HUDEP-2 (cell line): ENCODE measurements at regions not wholly inside any gene's neighbourhood (a gene's known extent, or its start where the extent isn't known, plus 50 kb on each side); places are given as distances from the start of the nearest gene placed in this dataset.
"Not testable (repeated sequence)": the region's sequence is repeated elsewhere in the genome, so short reads cannot be mapped to it uniquely, and the experiment has no call there.

ENCODE experiments used
- DNase-seq, 76 experiments: peaks; one replicate each; lab custom pipeline; 2025; ENCODE audit not compliant: unreplicated experiment in 76 of 76; lab: John Stamatoyannopoulos, UW

DNA sequence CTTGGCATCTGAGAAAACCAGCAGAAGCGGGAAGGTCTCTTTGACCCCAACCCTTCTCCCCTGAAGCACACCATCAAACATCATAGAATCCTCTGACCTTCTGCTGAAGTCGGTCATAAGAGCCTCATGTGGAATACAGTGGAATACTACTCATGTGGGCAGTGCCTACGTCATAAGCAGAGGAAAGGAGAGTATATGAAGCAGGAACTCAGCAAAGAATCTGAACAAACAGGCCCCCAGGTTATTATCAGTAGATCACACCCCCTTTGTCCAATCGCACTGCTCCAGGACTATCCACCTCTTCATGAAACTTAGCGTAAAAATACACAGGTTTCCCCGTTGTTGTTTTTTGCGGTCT is 394.1 kb upstream of the PROK2 start:
- DNase-seq: no peak

DNA sequence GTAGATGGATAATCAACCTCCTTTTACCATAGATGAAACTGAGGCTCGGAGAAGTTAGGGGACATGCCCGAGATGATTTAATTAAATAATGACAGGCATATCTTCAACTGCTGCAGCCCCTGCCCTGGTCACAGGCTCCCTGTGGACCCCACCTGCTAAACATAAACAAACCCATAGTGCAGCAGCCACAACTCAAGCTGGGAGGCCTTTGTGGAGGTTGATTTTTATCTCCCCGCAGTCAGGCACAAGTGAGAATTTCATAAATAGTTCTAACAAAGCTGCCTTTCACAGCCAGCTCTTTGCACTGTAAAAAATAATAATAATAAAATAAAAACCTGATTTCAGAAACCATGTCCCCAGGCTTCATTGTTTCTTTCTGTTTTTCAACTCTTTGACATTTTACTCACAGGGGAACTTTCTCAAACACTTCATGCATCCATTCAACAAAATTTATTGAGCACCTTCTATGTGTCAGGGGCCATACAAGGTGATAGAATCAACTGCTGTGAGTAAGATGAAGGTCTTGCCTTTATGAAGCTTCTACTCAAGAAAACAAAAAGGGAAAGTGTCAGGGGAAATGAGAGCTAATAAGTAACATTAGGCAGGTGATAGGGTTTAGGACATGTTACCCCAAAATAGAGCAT is 393.6 kb upstream of the PROK2 start:
- DNase-seq: no peak

DNA sequence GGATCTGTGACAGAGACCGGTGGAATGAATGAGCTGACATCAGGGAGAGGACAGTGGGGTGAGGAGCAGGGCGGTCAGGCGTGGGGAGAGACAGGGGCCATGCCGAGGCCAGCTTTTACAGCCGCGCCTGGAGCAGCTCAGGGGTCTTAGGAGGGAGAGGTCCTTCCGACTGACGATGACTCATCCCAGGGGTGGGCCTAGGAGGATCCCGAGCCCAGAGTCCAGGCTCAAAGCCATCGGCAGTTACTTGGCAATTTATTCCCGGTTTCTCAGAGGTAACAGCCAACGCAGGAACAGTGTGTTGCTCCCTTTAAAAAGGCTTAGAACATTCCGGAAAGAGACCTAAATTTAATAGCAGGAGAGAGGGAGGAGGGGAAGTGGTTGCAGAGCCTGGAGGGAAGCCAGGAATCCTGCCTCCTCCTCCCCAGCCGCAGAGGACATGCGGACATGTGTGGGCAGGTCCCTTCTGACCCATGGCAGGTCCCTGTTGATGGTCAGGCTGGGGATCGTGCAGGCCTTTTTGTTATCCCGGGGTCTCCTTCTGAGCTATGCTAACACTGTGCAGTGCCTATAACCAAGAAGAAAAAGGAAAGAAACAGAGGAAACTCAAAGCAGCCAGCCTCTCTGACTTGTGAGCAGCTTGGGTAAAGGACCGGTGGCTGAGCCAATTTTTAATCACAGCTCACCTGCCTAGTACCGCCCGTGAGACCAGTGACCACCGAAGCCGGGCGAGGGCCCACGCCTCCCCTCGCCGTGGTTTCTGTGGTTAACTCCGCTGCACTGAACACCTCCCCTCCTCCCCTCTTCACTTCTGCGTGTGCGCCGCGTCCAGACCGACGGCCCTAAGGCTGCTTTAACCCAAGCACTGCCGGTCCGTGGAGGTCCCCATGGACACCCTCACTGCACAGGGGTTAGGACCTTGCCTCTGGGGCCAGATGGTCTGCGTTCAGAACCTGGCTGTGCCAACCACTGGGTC is 392.4 kb upstream of the PROK2 start:
- DNase-seq: peak in 11 of 76 experiments; percentile 3 to 45 (median 15)

DNA sequence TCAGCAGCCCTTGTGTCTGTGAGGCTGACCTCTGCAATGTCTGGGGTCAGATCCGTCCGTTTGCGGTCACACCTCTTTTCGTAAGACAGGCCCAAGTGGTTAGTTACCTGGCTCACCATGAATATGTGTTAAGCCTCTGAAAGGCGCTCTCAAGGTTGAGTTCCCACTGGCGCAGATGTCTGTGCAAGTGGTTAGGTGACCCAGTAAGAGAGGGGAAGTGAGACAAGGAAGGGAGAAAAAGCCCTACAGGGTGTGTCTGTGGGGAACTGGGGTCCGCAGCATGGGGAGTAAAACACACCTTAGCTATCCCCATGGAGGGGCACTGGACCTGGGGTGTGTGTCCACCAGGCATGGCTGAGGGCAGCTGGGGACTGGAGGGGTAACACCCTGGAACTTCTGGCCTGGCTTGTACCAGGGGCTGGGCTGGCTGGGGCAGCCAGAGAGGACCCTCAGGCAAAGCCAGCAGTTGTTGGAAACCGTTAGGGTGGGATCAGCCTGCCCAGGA is 391.6 kb upstream of the PROK2 start:
- DNase-seq: no peak

DNA sequence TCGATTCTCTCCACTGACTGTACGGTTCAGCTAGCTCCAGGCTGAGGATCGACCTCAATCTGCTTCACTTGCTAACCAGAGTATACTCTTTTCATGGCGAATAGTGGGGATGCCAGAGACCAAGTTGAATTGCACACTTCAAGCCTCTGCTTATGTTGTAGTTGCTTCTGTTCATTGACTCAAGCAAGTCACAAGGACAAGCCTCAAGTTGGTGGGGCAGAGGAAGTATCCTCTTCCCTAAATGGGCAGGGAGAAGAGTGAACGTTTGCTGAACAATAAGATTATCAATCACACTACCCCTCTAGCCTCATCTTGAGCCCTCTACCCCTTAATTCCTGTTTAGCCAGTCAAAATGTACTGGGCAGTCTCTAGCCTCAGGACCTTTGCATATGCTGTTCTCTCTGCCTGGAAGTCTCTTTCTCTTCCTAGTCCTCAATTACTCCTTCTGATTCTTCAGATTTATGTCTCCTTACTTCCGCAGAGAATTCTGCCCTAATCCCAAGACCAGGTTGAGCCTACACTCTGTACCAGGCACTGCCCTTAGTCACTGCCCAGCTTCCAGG is 390.4 kb upstream of the PROK2 start:
- DNase-seq: no peak

DNA sequence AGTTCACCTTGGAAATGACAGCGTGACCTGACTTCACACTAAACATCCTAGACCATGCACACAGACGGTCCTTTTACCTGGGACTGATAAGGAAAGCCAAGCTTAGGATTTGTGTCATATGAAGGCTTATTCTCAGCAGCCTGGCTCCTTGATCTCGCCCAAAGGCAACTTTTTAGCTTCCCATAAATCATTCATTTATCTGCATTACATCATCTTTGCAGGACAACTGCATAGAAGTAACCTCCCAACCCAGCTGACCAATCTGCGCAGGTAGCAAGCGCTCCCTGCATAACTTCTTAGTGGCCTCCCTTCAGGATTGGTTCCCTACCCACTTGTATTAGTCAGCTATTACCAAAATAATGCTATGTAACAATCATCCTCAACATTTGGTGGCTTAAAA is 389.9 kb upstream of the PROK2 start:
- DNase-seq: no peak

DNA sequence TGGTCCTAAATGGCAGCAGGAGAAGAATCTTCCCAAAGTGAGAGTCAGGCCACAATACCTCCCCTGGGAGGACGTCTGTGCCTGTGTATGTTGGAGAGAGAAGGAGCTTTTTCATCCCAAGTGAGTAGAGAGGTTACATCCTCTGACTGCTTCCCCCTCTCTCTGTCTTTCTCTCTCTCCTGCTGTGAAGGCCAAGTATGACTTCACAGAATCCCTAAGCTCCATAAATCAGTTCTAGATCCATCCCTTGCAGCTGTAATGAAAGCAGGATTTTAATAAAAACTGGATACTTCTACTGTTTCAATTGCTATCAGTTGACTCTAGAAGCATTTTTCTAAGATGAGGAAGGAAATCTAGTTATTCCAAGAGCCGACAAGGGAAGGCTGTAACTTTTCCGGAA is 389.1 kb upstream of the PROK2 start:
- no peak for DNase-seq

DNA sequence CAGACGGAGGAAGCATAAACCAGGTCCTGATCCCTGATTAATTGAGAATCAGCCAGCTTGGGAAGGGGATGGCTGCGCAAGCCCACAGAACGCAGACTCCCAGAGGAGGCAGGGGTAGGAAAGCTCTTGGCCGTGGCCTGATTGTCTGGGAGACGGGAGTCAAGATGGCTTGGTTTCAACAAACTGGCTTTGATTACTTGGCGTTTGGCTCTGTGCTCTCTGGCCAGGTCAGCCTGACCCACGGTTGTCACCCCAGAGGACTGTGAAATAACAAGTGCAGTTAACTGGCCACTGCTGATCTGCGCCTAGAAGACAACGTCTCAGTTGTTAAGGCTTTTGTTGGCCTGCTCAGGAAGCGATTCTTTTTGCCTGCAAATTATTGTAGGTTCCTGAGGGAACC is 387.0 kb upstream of the PROK2 start:
- DNase-seq: no peak

DNA sequence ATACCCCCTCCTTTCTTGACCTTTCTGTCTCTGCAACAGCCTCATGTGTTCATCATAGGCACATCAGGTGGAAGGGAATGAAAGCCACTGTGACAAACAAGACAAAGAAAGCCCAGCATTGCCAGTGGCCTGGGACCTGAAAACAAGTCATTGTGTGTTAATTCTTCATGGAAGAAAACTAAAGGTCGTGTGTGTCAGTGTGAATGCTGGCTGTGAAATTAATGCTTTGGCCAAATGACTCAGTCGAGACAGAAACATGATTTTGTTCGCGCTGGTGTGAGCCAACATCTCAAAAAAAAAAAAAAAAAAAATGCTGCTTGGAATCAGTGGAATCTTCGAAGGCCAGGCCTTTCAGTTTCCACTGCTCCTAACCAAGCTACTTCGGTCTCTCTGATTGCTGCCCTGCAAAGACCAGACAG is 386.5 kb upstream of the PROK2 start:
- DNase-seq: no peak

DNA sequence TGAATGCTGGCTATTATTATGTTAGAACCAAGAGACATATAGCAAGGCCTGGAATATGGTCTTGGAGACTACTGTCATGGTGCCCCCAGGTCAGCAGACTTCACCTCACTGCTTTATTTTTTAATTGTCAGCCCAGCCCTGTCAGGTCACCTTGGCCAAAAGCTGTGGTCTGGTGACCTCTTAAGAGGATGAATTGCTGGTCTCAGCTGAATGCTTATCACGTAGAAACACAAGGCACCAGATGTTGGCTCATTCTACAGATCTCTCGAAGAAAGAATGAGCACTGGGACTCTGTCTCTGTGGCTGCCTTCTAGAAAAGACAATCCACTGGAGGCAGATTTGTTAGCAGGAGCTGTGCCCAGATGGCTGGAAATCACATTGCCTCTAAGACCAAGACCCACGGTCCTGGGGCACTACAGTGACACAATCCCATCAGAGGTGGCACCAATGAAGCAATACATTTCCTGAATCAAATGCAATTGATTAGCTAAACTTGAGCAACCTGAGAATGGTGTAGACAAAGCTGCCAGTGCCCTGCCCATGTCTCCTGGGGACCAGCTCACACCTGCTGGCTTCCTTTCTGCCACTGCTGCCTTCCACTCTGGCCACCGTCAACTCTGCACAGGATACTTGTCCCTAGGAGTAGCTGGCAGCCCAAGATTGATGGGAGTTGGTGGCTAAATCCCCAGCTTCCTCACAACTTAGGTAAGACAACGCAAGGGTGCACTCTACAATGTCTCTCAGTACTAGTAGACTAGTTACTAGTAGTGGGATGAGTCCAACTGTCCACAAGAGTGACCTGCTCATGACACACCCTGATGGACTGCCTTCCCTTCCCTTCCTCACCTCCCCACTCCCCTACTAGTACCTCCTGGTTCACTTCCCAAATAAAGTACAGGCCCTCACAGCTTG is 384.9 kb upstream of the PROK2 start:
- DNase-seq: peak in 68 of 76 experiments; percentile 11 to 82 (median 44)

DNA sequence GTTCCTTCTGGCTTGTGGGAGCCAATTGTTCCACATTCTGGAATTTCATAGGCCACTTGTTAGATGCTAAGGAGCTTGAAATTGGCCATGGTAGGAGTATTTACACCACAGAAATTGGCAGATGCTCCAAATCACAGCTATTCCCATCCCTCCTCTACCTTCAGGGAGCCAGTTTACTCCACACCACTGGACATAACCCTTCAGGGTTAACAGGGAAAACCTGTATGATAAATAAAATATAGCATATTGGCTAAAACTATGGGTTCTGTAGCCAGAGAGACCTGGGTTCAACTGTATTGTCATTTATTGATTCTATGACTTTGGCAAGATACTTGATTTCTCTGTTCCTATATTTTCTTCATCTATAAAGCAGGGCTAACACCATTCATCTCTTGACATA is 384.2 kb upstream of the PROK2 start:
- DNase-seq: no peak

DNA sequence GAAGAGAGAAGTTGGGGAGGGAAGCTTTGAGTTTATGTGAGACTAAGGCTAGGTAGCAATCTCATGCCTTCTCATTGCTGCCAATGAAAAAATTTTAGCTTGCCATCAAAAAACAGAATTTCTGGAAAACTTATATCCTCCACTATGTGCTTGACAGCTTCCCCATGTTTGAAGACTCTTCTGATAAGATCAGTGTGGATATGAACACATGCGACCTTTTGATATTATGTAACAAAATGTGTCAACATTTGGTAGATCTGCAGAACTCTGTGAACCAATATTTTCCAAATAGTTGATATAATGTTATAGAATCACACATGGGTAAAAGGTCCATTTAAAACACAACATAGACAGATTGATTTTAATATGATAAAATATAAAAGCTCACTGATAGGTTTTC is 380.9 kb upstream of the PROK2 start:
- DNase-seq: no peak

DNA sequence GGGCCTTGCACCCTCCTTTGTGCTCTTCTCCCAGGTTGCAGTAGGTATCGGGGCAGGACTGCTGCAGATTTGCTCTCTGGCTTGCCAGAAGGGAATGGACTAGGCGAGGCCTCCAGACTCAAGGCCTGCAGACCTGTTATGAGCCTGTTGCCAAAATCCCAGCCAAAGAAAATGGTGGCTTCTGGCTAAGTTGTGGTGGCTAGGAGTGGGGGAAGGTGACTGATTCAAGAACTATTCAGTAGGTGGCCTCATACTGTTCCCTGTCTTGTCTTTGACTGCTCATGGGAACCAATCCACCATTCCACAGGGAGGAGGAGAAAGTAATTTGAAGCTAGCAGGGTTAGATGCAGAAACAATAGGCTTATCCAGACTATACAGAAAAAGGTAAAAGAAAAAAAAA is 380.4 kb upstream of the PROK2 start:
- no peak for DNase-seq

DNA sequence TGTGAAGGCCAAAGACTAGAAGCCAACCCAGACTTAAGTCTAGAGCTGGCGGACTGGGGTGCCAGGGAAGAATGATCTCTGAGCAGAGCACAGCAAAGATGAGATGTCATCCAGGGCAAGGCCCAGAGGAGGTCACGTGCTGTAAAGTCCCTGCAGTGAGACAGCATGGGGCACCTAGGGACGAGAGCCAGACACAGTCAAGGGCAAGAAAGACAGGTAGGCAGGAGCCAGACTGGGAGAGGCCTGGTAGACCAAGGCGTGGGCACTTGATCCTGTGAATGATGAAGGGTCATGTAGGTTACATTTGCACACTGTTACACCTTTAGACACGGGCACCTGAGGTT is 379.7 kb upstream of the PROK2 start:
- no peak for DNase-seq

DNA sequence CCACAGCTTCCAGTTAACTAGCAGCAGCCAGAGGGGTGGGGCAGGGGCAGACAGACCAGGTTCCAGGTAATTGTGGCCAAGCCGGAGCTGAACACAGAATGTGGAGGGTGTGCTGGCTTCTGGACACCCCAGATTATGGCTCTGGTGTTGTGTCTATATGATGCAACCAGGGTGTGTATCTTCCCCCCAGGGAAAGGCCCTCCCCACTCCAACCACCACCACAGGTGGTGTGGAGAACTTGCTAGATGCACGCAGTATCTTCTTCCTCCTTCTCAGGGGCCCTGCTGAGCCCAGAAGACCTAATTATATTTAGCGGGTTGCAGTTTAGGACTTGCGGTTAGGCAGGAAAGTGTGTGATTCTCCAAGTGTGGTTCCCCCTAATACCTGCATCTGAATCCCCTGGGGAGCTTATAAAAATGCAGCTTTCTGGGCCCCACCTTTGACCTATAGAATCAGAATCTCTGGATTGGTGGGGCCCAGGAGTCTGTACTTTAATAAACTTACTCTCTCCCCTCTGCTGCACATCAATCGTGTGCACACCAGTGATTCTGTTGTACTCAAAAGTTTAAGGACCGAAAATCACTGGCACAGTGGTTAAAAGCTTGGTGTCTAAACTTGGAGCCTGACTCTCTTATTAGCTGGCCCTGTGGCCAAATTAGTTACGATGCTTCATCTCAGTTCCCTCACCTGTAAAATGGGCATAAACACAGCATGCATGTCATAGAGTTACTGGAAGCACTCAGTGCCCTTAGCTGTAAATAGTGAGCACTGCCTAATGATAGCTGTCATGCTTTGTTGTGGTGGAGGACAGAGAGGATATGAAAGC is 379.1 kb upstream of the PROK2 start:
- peak in 4 of 76 experiments; percentile 17 to 35 (median 26) for DNase-seq

DNA sequence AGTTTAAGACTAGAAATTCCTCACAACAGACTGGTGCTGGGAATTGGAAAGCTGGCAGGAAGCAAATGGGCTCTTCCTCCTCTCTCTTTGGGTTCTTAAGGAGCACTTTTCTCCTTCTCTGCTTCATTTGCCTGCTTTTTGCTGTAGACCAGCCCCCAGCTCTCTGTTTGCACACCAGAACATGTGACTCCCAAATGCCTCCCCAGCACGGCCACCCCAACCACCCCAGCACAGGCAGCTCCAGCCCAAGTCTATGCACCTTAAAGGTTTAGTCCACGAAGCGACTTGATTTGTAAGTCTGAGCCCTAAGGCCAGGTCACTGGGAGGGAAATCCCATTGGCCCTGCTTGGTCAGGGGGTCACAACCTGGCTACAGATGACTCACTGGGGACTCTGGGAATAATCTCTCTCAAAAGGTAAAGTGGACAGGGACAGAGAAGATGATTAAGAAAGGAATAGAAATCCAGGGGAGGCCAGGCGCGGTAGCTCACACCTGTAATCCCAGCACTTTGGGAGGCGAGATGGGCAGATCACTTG is 377.8 kb upstream of the PROK2 start:
- DNase-seq: no peak

DNA sequence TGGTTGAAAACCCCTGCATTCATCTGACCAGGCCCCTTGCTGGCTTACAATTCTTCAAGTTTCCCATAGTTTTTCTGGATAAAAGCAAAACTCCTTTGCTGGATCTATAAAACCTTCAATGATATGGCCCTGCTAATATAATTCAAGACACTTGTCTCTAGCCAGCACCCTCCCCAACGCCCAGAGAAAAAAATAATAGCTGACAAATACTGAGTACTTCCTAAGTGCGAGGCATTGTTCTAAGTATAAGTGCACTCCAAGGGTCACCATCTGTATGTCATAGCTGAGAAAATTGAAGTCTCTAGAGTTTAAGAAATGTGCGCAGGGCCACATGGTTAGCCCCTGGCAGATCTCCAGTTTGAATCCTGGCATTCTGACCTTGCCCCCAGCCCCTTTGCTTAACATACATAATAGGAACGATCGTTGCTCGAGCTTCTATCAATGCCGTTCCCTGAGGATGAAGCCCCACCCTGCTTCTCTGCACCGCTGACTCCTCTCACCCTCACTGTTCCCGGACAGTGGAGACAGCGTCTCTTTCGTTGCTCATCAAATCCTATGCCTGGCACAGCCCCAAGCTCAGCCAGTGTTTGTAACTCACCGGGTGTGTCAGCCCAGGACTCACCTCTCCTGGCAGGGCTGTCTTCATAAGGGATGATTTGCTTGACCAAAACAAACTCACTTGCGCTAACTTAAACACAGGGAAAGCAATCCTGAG is 377.1 kb upstream of the PROK2 start:
- DNase-seq: no peak

DNA sequence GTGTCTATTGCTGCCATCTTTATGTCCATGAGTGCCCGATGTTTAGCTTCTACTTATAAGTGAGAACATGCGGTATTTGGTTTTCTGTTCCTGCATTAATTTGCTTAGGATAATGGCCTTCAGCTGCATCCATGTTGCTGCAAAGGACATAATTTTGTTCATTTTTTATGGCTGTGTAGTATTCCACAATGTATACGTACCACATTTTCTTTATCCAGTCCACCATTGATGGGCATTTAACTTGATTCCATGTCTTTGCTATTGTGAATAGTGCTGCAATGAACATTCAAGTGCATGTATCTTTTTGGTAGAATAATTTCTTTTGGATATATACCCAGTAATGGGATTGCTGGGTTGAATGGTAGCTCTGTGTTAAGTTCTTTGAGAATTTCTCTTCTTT is 376.3 kb upstream of the PROK2 start:
- DNase-seq: not testable (repeated sequence)

DNA sequence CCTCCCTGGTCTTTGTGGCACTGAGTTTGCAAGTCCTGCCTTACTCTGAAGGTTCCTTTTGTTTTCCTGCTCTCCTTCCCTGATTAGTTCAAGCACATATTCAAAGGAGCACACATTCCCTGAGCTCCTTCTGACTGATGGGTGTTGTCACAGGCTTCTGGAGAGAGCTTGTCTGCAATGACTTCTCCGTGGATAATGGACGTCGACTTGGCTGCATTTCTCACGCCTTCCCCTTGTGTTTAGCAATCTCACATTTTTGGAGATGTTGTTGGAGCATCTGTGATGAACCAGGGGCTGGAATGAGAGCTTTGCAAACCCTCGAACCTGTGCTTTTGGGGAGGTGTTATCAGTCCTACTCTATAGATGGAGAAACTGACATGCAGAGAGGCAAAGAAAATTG is 375.4 kb upstream of the PROK2 start:
- DNase-seq: no peak
